HG03520 (cell line): ENCODE measurements at regions not wholly inside any gene's neighbourhood (a gene's known extent, or its start where the extent isn't known, plus 50 kb on each side); places are given as distances from the start of the nearest gene placed in this dataset.

Source experiments
- ATAC-seq: cut with Tn5 transposase; IDR thresholded peaks from one replicate; pipeline ENCODE4 v1.9.1; 2021; ENCODE audit warnings: mild to moderate bottlenecking, moderate library complexity; ENCODE audit not compliant: unreplicated experiment

- ATAC-seq, result no peak
These were observed 63.0 kb downstream of the C5orf15 start for GRCh38 chr5:133905424-133905823.

GRCh38 chr5:133904641-133905040 is 63.8 kb downstream of the C5orf15 start:
- no peak for ATAC-seq

GRCh38 chr5:133902511-133903118 is 65.8 kb downstream of the C5orf15 start:
- no peak for ATAC-seq

GRCh38 chr5:133900534-133901270 is 67.7 kb downstream of the C5orf15 start:
- no peak for ATAC-seq

GRCh38 chr5:133899506-133899905 is 68.9 kb downstream of the C5orf15 start:
- no peak for ATAC-seq

GRCh38 chr5:133898440-133898839 is 70.0 kb downstream of the C5orf15 start:
- no peak for ATAC-seq

GRCh38 chr5:133897431-133897830 is 71.0 kb downstream of the C5orf15 start:
- ATAC-seq, result no peak

- no peak for ATAC-seq
These were observed 71.6 kb downstream of the C5orf15 start for GRCh38 chr5:133896873-133897272.

- ATAC-seq, result no peak
These were observed 72.2 kb downstream of the C5orf15 start for GRCh38 chr5:133895979-133896845.

GRCh38 chr5:133894143-133894542 is 74.3 kb downstream of the C5orf15 start:
- ATAC-seq, result no peak

- ATAC-seq, result no peak
These were observed 75.7 kb downstream of the C5orf15 start for GRCh38 chr5:133892774-133893173.

GRCh38 chr5:133892306-133892705 is 76.1 kb downstream of the C5orf15 start:
- ATAC-seq, result no peak

GRCh38 chr5:133891390-133891789 is 77.0 kb downstream of the C5orf15 start:
- ATAC-seq, result no peak

GRCh38 chr5:133890776-133891280 is 77.6 kb downstream of the C5orf15 start:
- no peak for ATAC-seq

GRCh38 chr5:133890314-133890713 is 78.1 kb downstream of the C5orf15 start:
- no peak for ATAC-seq

GRCh38 chr5:133889271-133889905 is 79.0 kb downstream of the C5orf15 start:
- ATAC-seq, result no peak

GRCh38 chr5:133888625-133888991 is 79.8 kb downstream of the C5orf15 start:
- ATAC-seq, result no peak

- no peak for ATAC-seq
These were observed 82.9 kb downstream of the C5orf15 start for GRCh38 chr5:133885566-133885965.

GRCh38 chr5:133884569-133885311 is 83.7 kb downstream of the C5orf15 start:
- no peak for ATAC-seq

GRCh38 chr5:133883916-133884315 is 84.5 kb downstream of the C5orf15 start:
- ATAC-seq, result no peak
